ENCODE measurements at regions not wholly inside any gene's neighbourhood (a gene's known extent, or its start where the extent isn't known, plus 50 kb on each side); places are given as distances from the start of the nearest gene placed in this dataset.

- DNase-seq, result no peak
Observed at GRCh38 chr3:46146548-46146947, 61.6 kb downstream of the CCR1 start.

- DNase-seq, result no peak
Observed at GRCh38 chr3:46146021-46146420, 62.1 kb downstream of the CCR1 start.

GRCh38 chr3:46145147-46145546, 63.0 kb downstream of the CCR1 start:
- no peak for DNase-seq

- peak; percentile 45 to 51 for DNase-seq
Observed at GRCh38 chr3:46143951-46144473, 64.1 kb downstream of the CCR1 start.

- DNase-seq, result peak; percentile 33 to 81
Observed at GRCh38 chr3:46141813-46142212, 66.3 kb downstream of the CCR1 start.

GRCh38 chr3:46138581-46138980, 69.5 kb downstream of the CCR1 start:
- DNase-seq, result peak; percentile 32 to 51

DNA sequence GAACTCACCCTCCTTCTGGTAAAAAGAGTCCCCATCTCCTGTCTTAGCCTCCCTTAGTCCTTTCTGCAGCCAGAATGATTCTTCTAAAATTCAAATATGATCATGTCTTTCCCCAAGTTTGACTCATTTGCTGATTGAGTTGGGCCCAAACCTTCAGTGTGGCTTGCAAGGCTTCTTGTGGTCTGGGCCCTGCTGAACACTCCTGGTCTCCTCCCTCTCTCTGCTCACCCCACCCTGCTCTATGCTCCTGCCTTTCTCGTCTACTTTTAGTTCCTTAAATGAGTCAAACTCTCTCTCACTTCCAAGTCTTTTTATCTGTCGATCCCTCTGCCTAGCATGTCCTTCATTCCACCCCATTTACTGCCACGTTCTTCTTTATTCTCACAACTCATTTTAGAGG, 72.6 kb downstream of the CCR1 start:
- peak in 1 of 2 donors; percentile 33 for DNase-seq

- no peak for DNase-seq
Observed at GRCh38 chr3:46133285-46133684, 74.8 kb downstream of the CCR1 start.

GRCh38 chr3:46132565-46132964, 75.5 kb downstream of the CCR1 start:
- peak in 1 of 2 donors; percentile 31 for DNase-seq

- DNase-seq, result no peak
Observed at GRCh38 chr3:46131884-46132450, 76.1 kb downstream of the CCR1 start.

DNA sequence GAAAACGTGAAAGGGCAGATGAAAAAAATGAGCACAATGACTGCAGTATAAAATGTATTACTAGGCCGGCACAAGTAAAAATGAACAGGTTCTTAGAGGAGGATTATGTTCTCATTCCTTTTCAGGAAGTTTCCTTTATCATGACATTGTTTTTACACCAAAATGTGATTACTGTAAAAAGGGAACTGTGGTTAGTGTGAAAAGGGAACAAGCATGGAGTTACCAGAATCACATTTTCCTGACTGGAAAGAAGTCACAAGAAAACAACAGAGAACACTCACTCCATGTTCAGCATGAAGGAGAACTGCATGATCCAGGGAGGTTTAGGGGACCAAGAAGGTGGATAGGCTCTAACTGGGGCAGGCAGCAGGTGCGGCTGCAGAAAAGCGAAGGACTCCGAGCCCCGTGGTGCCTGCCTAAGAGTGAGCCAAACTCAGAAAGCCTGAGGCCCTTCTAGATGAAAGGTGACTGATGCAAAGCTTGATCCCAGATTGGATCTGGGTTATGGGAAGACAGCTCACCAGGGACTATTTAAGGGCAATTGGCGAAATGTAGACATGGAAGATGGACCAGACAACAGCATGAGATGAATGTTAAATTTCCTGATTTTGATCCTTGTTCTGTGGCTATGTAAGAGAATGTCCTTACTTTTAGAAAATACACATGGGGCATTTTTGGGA, 77.3 kb downstream of the CCR1 start:
- peak; percentile 68 to 86 for DNase-seq

DNA sequence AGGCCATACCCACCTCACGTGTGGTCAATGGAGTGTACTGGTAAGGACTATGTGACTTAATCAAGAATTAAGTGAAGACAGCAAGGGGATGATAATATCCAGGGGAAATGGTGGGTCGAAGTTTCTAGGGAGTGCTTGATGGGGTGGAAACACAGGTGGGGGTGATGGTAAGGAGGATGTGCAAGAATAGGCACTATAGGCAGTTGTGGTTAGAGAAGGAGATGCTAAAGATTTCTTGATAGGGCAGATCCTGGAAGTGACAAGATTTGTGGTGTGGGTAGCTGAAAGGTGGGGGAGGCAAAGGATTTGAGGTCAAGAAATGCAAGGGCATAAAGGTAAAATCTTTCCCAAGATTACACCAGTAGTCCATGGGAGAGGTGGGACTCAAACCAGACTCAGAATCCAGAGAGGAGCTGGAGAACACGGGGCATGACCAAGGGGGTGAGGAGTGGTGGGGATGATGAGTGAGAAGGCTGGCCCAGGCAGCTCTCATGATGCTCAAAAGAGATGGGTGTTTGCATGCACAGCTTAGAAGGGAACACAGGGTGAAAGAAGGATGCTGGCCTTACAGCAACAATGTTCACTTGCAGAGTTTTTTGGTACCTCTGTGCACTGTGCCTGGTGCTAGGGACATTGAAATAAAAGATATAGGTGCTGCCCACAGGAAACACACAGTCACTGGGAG, 78.4 kb downstream of the CCR1 start:
- no peak for DNase-seq

GRCh38 chr3:46127503-46127902, 80.6 kb downstream of the CCR1 start:
- peak in 1 of 2 donors; percentile 59 for DNase-seq

DNA sequence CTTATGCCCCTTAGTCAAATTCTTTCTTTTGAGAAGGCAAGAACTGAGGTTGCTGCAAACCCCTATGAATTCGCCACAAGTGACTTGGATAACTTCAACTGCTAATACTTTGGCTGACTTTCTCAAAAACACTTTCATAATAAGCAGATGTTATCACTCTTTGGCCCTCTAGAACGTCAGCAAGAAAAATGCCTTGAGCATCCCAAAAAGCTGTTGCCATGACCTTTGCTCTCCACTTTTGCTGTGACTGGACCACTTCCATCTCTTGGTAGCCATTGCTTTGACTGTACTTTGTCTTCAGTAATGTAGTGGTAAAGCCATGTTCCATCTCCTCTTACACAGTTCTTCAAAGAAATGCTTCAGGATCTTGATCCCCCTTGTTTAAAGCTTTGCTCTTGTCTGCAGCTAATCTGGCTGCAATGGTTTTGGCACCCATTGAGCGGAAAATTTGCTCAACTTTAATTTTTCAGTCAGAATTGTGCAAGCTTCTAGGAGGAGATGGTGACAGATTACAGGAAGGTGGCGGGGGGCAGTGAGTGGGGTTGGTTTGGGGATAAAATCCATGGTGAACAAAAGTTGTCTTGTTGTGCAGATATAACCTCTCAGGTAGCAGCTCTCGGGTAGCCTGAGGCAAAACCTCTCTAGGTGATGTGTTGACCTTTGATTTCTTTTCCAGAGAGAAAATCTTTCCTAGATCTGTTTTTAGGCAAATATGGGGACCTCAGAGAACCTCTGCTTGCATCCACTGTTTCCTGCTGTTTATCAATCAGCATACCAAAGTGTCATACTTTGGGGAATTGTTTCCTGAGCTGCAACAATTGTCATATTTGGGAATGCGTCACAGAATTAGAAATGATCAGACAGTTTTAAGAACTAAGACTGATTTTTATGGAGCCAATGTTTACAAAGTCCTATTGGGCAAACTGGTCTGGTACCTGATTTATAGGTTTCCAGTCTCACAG, 83.6 kb downstream of the CCR1 start:
- no peak for DNase-seq

DNA sequence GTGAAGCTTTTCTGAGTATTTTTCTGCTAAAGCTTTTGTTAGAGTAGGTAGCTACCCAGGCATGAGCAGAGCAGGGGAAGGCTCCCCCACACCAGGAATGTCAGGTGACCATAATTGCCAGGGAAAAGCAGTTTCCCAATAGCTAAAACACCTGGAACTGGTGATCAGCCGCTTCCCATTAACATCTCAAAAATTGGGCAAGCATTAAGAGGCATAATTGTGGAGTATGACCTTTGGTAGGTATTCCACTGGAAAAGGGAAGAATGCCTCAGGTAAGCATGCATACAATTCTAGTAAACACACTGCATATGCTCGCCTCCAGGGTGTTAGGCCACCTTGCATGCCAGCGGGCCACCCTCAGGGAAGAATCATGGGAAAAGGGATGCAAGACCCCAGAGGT, 84.5 kb downstream of the CCR1 start:
- no peak for DNase-seq

DNA sequence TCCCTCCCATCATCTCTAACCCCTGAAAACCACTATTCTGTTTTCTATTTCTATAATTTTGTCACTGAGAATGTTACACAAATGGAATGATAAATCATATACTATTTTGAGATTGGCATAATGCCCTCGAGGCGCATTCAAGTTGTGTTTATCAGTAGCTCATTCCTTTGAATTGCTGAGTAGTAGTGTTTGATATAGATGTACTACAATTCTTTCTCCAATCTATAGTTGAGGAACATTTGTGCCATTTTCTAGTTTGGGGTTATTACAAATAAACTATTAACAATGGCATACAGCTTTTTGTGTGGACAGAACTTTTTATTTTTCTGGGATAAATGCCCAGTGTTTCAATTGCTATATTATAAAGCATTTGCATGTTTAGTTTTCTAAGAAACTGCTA, 86.0 kb downstream of the CCR1 start:
- no peak for DNase-seq

- no peak for DNase-seq
Observed at GRCh38 chr3:46120983-46121382, 87.1 kb downstream of the CCR1 start.

DNA sequence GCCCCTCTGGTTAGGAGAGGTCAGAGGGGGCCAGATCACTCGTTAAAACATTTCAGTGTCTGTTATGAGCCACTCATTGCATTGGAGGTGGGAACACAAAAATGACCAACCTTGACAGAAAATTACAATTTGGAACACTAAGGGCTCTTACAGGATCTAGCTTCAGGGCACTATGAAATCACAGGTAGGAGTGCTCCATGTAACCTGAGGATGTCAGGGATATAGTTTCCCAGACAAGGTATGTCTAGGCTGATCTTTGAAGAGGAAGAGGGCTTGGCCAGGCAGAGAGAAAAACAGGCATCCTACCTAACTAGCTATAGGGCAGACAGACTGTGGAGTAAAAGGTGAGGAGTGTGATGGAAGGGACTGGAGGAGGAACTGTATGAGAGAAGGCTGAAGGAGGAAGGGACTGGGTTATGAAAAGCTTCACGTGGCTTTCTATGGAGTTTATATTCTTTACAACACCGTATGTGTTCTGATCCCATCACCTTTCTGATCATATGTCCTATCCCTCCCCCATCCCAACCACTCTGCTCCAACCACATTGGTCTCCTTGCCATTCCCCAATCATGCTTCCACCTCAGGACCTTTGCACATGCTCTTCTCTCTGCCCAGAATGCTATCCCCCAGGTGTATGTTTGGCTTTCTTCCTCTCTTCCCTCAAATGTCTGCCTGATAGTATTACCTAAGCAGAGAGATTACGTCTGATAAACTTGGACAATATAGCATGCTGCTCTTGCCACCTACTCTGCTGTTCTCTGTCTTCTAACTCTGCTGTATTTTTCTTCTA, 88.2 kb downstream of the CCR1 start:
- DNase-seq, result no peak

DNA sequence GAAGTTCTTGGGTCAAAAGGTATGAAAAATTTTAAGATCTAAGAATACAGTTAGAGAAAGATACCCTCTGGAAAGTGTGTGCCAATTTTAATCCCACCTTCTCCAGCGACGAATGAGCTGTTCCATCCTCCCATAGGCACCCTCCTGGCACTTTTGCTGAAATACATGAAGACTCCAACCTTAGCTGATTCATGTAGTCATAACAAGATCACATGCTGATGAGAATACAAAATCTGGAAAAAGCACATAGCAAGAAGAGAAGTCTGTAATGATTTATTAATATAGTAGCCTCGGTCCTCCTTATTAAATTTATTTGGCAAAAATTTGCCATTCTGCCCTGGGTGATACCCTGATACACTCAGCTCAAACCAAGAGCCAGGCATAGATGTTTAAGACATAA, 88.9 kb downstream of the CCR1 start:
- DNase-seq, result no peak

- DNase-seq, result peak; percentile 33 to 38
Observed at GRCh38 chr3:46116996-46117395, 89.7 kb upstream of the XCR1 start.

DNA sequence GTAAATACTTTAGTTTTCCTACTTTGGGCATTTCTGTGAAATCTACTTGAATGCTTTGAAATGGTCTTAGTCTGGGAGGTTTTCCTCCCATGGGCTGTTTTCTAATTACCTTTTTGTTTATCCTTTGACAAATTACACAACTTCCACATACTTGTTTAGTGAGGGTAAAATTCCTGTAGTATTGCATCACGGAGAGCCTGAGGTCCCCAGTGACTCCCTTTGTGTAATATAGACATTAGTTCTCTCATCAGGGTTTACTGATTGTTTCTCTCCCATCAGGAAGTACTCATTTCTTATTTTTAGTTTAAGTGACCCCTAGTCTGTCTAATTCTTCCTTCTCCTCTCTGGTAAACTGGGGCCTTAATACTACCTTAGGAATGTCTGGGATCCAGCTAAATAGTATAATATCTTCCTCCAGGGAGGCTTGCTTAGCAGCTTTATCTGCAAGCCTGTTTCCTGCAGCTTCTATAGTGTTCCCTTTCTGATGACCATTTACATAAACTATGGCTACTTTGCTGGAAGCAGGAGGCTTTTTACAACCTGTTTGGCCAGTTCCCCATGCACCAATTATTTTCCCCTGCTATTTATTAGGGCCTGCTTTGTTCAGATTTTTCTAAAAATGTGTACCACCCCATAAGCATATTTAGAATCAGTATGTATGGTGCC, 87.2 kb upstream of the XCR1 start:
- peak; percentile 48 to 60 for DNase-seq

Data from inflammatory macrophage treated with lipopolysaccharide for 1 hour (primary cell).